ENCODE measurements at regions not wholly inside any gene's neighbourhood (a gene's known extent, or its start where the extent isn't known, plus 50 kb on each side); places are given as distances from the start of the nearest gene placed in this dataset.

DNA sequence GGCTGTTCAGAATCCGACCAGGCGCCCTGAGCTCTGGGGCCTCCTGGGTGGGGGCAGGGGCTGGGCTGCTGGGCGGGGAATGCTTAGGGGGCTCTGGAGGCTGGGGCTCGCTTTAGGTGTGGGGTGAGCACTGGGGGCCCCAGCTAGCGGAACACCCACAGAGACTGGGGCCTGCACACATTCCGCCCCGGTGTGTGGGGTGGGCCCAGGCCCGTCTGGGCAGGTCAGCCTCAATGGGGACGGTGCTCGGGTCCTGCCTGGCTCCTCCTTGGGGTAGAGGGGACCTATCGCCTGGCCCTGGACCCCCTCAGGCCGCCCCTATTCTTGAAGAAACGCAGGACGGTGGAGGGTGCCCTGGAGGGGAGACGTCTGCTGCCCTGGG lies 364.8 kb downstream of the TMEM121 start (continued):
- TF ChIP-seq BACH1 (IDR thresholded peaks at IDR 0.05; ENCODE audit: low read length) (no peak), RXRA (IDR thresholded peaks at IDR 0.05; ENCODE audit: insufficient read depth, low read depth, low read length) (no peak)

Data from H1 (cell line).